NOMO-1 (cell line): ENCODE measurements at regions not wholly inside any gene's neighbourhood (a gene's known extent, or its start where the extent isn't known, plus 50 kb on each side); places are given as distances from the start of the nearest gene placed in this dataset.

ENCODE experiments used
- DNase-seq, 2 experiments: peaks; one replicate each; lab custom pipeline; 2025; ENCODE audit not compliant: unreplicated experiment in 2 of 2; lab: John Stamatoyannopoulos, UW

DNA sequence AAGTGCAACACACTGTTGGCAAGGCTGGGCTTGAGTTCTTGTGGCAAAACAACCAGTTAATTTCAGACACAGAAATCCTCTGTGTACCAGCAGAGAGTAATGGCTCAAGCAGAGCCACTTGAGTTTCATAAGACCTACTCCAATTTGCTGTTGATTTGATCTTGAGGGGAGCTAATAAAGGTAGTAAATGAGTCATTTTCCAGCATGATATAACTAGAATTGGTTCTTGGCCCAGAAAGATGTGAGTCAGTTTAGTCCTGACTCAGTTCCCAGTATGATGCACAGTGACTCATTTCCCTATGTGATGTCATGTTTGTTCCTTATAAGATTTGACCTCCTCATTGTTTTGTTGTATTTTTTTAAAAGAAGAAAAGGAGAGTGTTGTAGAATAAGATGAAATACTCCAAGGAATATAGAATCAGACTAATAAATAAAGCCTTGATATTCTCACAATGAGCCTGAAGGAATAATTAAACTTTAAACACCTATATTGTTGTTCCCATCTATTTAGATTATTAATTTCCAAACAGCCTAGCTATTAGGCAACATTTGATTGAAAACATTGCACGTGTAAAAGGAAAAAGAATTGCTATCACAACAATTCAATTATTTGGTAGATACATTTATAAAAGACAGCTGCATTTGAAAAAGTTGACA is 186.2 kb downstream of the REEP3 start:
- peak; percentile 68 to 80 for DNase-seq

DNA sequence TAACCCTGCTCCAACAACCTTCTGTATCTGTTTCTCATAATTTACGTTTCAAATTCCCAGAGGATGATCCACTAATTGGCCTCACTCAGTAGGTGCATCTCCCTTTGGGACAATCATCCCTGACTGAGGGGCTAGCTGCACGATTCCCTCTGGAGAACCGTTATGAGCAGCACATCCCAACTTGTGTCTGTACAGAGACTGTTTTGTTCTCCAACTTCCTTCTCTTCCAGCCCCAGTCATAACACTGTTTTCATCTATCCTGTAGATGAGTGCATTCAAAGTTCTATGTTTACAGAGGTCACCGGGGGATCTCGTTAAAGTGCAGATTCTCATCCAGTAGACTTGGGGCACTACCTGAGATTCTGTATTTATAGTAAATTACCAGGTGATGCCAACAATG is 187.2 kb downstream of the REEP3 start:
- DNase-seq = no peak

DNA sequence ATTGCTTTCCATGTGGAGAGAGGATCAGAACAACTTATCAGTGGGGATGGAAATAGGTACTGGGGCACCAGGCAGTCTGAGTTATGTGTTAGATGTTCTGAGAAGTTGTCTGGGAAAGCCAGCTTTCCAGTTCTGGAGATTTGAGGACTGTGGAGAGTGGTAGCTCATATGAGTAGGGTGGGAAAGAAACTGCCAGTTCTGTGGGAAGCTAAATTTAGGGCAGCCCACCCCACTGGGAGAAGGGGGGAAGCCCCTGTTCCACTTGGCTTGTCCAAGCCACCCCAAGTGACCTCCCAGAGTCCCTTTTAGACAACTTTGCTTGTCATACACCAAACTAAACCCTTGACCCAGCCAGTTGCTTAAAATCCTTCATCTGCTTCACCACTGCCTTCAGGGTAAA is 189.5 kb downstream of the REEP3 start:
- no peak for DNase-seq

DNA sequence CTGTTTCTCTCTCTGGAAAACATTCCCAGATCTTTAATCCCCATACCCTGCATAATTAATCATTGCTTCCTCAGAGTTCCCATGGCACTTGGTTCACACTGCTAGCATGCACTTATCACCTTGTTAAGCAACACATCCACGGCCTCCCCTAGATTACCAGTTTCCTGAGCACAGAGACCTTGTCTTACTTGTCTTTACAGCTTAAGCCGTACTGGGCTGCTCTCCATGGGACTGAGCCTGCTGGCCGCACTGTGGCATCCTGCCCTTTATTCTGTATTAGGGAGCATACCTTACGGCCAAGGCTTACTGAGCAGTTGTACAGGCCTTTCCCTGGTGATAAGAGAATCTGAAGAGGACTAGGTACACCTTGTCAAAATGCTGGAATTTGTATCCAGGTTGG is 190.2 kb downstream of the REEP3 start:
- DNase-seq = no peak

DNA sequence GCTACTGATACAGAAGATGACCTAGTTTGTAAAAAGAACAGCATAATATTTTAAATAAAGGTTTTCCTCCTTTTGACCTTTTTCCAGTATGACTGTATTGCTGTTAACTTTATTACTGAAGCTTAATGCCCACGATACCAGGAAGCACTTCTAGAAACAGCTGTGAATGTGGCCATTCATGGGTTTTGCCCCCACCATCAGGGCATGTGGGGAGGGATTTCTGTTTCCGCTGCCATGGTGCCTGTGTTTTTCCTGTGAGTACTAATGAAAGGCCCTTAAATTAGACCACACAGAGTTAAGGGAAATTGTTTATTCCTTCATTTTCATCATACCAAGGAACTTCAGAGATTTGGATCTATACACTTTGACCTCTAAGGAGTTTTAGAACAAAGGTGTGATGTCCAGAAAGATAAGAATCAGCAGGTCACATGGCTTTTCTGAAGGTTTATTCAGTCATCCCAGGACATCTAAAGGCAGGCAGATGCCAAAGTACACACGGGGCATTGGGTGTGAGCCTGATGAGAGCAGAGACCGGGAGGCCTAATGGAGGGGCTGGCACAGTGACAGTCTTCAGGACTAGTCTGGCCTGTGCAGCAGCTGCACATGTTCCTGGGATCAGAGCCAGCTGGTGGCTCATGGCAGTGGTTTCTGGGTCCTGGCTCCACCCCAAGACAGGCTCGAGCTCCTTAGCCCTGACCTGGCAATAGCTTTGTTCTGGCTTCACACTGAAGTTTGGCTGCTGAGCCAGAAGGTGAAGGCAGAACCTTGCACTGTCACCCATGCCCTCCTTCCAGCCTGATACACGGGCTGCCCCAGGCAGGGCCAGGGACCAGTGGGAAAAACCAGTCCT is 190.9 kb downstream of the REEP3 start:
- DNase-seq = no peak

DNA sequence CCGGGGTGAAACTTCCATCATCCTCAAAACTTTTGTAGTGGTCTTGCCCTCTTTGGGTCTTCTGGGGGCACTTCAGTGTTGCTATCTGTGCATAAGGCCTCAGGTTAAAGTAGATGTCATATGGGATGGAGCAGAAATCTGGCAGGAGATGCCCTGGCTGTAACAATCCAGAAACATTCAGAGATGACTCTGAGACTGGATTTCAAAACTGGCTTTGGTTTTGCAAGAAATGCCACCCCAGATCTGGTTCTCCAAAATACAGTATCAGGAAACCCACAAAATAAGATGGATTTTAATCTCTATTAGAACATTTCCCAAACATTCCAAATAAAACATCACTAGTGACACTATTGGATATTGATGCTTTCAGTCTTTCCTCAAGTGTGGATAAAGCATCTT is 191.5 kb downstream of the REEP3 start:
- DNase-seq = no peak

DNA sequence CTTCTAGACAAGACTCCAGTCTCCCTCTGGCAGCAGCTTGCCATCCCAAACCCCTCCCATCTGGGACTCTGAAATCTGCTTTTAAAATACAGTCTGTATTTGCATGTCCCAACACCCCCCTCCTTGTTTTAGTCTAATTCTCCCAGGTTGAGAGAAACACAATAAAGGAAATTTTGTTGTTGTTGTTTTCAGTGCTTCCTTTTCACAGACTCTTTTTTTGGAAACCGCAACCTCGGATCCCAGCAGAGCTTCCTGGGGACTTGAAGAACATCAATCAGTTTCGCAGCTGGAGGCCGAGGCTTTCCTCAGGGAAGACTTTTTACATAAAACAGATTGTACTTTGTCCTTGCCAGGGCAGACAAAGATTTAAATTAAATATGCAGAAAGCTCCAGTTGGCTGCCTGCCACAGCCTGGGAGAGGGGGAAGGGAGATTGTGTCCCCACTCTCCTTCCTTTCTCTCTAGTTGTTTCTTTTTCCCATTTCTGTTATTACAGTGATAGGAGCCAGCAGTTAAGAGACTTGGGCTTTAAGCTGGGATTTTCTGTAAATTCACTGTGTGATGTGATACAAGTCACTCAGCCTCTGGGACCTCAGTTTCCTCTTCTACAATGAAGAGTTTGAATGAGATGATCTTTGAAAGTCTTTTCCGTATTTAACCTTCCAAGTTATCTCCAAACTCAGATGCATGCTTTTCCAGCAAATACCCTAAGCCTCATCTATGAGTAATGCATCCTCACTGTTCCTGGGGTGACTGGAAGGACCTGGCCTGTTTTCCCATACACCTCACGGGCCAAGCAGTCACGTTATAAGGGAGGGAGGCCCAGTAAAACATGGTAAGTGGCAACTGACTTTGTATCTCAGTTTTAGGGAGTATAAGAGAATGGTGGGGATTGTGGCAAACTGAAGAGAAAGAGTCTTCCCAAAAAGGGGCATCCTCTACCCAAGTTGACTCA is 192.3 kb downstream of the REEP3 start:
- DNase-seq = no peak

DNA sequence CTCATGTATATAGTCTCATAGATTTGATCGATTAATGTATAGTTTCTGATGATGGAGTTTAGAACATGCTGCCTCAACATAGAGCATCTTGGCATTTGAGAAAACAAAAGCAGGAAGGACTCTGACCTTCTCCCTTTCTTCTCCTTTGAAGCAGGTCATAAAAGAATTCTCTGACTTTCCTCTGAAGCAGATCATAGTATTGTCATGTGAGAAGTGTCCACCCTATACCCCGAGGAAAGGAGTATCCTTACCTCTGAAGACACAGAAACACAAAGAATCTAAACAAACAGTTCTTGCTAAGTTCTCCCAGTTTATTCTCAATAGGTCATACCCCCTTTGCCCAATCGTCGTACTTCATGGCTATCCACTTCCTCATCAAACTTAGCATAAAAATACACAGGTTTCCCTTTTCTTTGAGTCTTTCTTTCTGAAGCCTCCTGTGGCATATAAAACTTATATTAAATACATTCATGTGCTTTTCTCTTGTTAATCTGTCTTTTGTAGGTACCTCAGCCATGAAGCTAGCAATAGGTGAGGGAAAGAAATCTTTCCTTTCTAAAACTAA is 194.9 kb downstream of the REEP3 start:
- DNase-seq = peak; percentile 38 to 76

DNA sequence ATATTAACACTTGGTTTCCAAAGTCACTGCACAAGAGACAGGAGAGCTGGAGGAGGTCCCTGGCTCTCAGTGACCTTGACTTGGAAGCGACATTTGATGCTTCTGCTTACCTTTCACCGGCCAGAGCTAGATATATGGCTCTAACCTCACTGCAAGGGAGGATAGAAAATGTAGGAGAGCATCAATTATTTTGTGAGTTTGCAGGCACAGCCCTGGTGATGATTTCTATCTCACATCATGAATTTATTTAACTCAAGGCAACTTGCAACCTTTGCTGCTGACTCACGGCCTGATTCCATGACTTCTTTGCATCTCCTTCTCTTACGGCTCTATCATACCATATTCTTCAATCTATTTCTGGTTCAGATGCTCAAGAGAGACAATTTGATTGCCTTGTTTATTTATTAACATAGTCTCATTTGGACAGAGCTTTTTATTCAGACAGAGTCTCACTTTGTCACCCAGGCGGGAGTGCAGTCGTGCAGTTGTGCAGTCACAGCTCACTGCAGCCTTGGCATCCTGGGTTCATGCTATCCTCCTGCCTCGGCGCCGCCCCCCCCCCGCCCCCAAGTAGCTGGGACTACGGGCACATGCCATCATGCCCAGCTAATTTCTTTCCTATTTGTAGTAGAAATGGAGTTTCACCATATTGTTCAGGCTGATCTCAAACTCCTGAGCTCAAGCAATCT is 196.0 kb downstream of the REEP3 start:
- DNase-seq = no peak

DNA sequence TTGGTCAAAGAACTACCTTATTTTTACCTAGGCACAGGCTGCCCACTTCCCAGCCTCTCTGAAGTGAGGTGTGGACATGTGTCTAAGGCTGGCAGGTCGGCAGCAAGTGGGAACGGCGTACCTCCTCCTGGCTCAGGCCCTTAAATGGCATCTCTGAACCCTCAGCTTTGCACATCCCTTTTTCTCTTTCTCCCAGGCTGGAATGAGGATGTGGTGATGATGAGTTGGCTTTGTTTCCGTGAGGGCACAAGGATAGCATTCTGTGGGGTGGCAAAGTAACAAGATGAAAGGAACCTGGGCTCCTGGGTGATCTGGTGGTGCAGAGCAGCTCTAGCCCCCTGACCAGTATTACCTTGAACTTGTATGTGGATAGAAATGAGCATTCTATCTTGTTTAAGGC is 196.8 kb downstream of the REEP3 start:
- no peak for DNase-seq

DNA sequence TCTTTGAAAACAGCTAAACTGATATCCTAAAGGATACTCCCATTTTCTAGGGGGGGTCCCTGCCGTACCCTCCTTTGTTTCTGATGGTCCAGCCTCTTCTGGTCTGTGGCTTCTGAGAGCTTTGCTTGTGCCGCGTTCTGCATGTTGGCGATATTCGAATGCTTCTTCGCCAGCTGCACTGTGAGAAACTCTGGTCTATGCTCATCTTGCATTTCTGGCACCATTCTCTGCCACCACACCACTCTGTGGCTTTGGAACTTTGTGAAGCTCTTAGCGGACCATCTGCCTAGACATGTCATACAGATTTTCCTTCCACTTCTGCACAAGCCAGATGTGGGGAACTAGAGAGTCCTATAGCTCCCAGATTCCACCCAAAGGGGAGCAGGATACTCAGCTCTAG is 197.2 kb downstream of the REEP3 start:
- DNase-seq = no peak

DNA sequence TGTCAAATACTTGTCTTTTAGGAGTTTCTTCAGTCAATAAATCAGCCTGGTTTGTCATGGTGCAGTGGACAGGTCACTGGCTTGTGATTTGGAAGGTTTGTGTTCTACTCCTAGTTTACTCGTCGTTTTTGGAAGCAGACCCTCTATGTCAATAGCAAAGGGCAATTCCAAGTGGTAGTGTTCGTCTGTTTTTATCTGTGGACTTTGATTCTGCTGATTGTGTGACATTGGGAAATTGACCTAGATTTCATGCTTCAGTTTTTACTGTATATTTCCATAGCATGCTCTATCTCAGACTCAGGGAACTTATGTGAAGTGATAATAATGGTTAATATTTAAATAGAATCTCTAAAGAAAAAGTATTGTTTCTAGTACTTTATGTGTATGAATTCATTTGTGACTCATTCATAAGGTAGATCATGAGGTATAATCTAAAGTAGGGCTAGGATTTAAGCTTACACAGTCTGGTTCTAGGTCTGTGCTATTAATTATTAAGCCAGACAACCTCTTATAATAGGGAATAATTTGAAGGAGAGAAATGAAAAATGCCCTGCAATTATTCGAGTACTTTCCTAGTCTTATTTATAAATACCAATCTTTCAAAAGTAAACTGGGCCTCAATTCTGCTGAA is 198.1 kb downstream of the REEP3 start:
- no peak for DNase-seq

DNA sequence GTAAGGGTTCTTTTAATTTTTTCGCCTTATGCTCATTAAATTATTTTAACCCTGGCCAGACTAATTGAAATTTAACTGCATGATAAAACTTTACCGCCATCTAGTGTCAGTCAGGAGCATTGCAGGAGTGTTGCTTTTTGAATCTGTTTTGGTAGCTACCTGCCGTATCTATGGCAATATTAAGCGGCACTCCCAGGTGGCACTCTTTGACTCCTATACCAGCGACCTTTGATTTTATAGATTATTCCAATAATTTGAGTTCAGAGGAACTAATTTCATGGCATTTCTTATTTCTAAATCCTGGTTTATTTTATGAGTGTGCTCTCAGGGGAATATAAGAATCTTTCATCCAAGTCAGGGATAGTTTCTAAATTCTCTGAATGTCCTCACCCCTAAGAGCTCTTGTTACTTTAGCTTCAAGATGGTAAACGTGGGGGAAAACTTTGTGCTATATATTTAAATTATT is 198.9 kb downstream of the REEP3 start:
- peak; percentile 20 to 63 for DNase-seq

DNA sequence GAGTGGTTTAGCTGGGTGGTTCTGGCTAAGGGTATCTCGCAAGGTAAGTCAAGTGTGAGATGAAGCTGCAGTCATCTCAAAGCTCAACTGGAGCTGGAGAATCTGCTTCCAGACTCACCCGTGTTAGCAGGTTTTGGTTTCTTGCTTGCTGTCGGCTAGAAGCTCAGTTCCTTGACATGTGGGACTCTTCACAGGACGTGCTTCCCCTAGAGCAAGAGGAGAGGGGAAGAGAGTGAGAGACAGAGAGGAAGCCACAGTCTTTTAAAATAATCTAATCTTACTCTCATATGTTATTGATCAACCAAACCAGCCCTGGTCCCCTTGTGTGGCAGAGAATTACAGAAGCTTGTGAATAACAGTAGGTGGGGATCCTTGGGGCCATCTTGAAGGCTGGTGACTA is 199.5 kb downstream of the REEP3 start:
- DNase-seq = peak in 1 of 2 experiments; percentile 36

DNA sequence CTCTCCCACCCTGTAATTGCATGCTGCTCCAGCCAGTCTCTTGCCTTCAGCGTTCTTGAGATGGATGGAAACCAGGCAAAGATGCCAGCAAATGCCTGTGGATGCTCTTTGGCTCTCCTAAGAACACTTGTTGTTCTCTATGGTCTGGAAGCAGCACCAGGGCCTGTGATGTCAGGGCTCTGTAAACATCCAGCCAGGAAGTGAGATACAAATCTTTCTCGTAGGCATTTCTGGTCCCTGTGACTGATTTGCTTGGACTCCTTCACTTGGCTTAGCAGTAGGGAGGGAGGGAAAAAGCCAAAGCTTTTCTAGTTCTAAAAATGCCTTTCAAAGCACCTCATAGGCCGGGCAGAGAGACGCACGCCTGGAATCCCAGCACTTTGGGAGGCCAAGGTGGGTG is 201.3 kb downstream of the REEP3 start:
- DNase-seq = no peak

DNA sequence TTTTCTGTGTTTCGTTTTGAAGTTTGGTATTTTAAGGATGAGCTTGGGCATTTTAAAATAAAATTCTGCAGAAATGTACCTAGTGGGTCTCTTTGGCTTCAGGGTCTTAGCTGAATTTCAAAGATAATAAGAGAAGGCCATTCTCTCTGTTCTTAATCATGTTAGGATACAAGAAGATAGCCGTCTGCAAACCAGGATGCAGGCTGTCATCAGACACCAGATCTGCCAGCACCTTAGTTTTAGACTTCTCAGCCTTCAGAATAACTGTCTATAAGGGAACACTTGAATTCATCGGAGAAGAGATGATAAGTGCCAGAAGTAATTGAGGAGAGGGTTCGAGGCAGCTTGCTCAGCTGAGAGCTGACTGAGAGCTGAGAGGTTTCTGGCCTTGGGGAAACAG is 202.1 kb downstream of the REEP3 start:
- no peak for DNase-seq

DNA sequence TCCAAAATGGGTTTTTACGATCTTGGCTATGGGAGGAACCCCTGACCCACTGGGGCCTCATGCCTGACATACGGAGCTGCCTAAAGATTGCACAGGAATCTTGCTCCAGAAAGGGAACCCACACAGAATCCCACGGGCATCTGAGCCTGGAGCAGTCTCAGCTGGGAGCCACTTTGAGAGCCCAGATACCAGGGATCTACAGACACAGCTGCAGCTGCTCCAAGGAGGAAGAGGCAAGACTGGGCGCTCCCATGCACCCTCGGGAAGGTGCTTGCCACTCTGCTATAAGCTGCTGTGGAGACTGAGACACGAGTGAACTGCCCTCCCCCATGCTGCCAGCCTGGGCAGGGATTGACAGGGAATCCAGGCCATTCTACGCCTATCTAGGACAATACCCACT is 202.5 kb downstream of the REEP3 start:
- DNase-seq = no peak

DNA sequence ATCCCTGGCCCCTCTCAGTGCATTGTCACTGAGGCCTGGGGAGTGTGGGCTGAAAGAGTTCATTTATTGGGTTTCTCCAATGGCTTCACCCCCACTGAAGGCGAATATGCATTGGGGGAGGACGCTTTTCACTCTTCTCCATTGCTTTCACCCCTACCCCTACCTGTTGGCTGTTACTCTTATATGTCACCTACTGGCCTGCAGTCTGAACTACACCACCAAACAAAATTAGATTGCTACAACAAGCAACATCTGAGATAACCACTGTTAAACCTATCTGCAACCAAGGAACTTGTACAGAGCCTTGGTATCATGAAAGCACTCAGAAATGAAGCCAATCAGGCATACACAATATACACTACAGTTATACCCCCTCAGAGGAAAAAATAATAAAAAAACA is 203.7 kb downstream of the REEP3 start:
- no peak for DNase-seq

DNA sequence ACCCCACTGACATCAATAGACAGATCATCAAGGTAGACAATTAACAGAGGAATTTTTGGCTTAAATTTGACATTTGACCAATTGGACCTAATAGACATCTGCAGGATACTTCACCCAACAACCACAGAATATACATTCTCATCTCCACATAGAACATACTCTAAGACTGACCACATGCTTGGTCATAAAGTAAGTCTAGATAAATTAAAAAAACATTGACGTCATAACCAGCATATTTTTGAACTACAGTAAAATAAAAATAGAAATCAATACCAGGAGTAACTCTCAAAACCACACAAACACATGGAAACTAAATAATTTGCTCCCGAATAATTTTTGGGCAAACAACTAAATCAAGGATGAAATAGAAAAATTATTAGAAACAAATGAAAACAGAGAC is 205.7 kb downstream of the REEP3 start:
- no peak for DNase-seq

DNA sequence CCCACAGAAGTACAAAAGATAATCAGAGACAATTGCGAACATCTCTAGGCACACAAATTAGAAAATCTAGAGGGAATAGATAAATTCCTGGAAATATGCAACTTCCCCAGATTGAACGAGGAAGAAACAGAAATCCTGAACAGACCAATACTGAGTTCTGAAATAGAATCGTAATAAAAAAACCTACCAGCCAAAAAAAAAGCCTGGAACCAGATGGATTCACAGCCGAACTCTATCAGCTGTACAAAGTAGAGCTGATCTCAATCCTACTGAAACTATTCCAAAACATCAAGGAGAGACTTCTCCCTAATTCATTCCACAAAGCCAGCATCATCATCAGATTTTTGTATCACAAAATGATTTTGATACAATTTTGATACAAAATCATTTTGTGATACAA is 206.4 kb downstream of the REEP3 start:
- no peak for DNase-seq
